GM23338 (cell line): ENCODE measurements at regions not wholly inside any gene's neighbourhood (a gene's known extent, or its start where the extent isn't known, plus 50 kb on each side); places are given as distances from the start of the nearest gene placed in this dataset.

ENCODE experiments used
- ATAC-seq: fragments of 200-7000 bp; cut with Tn5 transposase; 3 replicates; pipeline ENCODE4 v1.9.1; 2020
- DNase-seq: peaks from one replicate; pipeline ENCODE4 v3.0.0-alpha.2; 2015; ENCODE audit warnings: low spot score
- H2AFZ ChIP-seq: fragments of 200-600 bp; sonication (generic); 2 replicates; pipeline ENCODE4 v1.8.0; 2016; ENCODE audit warnings: antibody characterized with exemption, mild to moderate bottlenecking, moderate library complexity
- H3F3A ChIP-seq: fragments of 200-600 bp; sonication (generic); replicated peaks from 2 replicates; pipeline ENCODE4 v1.8.0; 2017; ENCODE audit warnings: antibody characterized with exemption, mixed run types, low read depth
- H3K27ac ChIP-seq: fragments of 200-600 bp; sonication (generic); 2 replicates; pipeline ENCODE4 v1.6.1; 2016; ENCODE audit warnings: low read depth
- H3K27me3 ChIP-seq: fragments of 200-600 bp; sonication (generic); 2 replicates; pipeline ENCODE4 v1.8.0; 2016; ENCODE audit warnings: mild to moderate bottlenecking, mixed run types, moderate library complexity; ENCODE audit not compliant: insufficient read depth
- H3K36me3 ChIP-seq: fragments of 200-600 bp; sonication (generic); 2 replicates; pipeline ENCODE4 v1.8.0; 2016; ENCODE audit warnings: mild to moderate bottlenecking; ENCODE audit not compliant: insufficient read depth
- H3K4me1 ChIP-seq: fragments of 200-600 bp; sonication (generic); 2 replicates; pipeline ENCODE4 v1.8.0; 2016; ENCODE audit warnings: mild to moderate bottlenecking, moderate library complexity; ENCODE audit not compliant: insufficient read depth
- H3K4me2 ChIP-seq: fragments of 200-600 bp; sonication (generic); 2 replicates; pipeline ENCODE4 v1.7.1; 2017; ENCODE audit warnings: mixed run types
- H3K4me3 ChIP-seq: fragments of 200-600 bp; sonication (generic); 2 replicates; pipeline ENCODE4 v1.6.1; 2016; ENCODE audit warnings: mixed run types
- H3K79me2 ChIP-seq: fragments of 200-600 bp; sonication (generic); replicated peaks from 2 replicates; pipeline ENCODE4 v1.8.0; 2017; ENCODE audit warnings: mild to moderate bottlenecking; ENCODE audit not compliant: insufficient read depth
- H3K9me2 ChIP-seq: fragments of 200-600 bp; sonication (generic); 2 replicates; pipeline ENCODE4 v1.8.0; 2017; ENCODE audit not compliant: insufficient read depth
- H4K20me1 ChIP-seq: fragments of 200-600 bp; sonication (generic); replicated peaks from 2 replicates; pipeline ENCODE4 v1.8.0; 2017; ENCODE audit warnings: mild to moderate bottlenecking; ENCODE audit not compliant: insufficient read depth
- H3K27ac Mint-ChIP-seq: 2 replicates; pipeline ENCODE4 v1.8.0; 2020; ENCODE audit warnings: inconsistent platforms, mild to moderate bottlenecking, moderate library complexity, mixed read lengths
- H3K27me3 Mint-ChIP-seq: 3 replicates; pipeline ENCODE4 v1.8.0; 2022; ENCODE audit warnings: low read depth, mild to moderate bottlenecking, moderate library complexity, mixed read lengths, inconsistent platforms; ENCODE audit not compliant: insufficient read depth, poor library complexity
- H3K36me3 Mint-ChIP-seq: 3 replicates; pipeline ENCODE4 v1.8.0; 2021; ENCODE audit warnings: low read depth, mild to moderate bottlenecking, inconsistent platforms, moderate library complexity, mixed read lengths
- H3K4me1 Mint-ChIP-seq: 3 replicates; pipeline ENCODE4 v1.8.0; 2020; ENCODE audit warnings: mild to moderate bottlenecking, inconsistent platforms, mixed read lengths
- H3K4me3 Mint-ChIP-seq: 3 replicates; pipeline ENCODE4 v1.8.0; 2021; ENCODE audit warnings: moderate library complexity, mild to moderate bottlenecking, inconsistent platforms, mixed read lengths
- H3K9me3 Mint-ChIP-seq: 3 replicates; pipeline ENCODE4 v1.8.0; 2020; ENCODE audit warnings: moderate library complexity, mild to moderate bottlenecking, inconsistent platforms, mixed read lengths
- EZH2phosphoT487 ChIP-seq: fragments of 200-600 bp; sonication (generic); IDR thresholded peaks from one replicate; pipeline ENCODE4 v1.8.1; 2018; ENCODE audit warnings: antibody characterized with exemption; ENCODE audit not compliant: unreplicated experiment
- JUNB ChIP-seq: IDR thresholded peaks from one replicate; pipeline ENCODE4 v1.6.1; 2016; ENCODE audit warnings: antibody characterized with exemption; ENCODE audit not compliant: unreplicated experiment
- ZNF331 ChIP-seq: fragments of 250-450 bp; sonication (Bioruptor Pico); IDR thresholded peaks from 2 replicates; pipeline ENCODE4 v1.5.0; 2020; ENCODE audit warnings: low read depth, mild to moderate bottlenecking, moderate library complexity
- TF ChIP-seq, protein P1 (sequence below), 2 experiments: fragments of 200-600 bp in 1 of 2; sonication (generic) in 1 of 2; conservative IDR thresholded peaks; 2 replicates each; pipeline versions ENCODE4 v1.5.1 to v1.6.1; 2016 to 2017; ENCODE audit warnings: antibody characterized with exemption in 2 of 2, low read depth in 2 of 2, mild to moderate bottlenecking in 2 of 2, moderate library complexity in 1 of 2
- TF ChIP-seq, protein P2 (sequence below): fragments of 250-450 bp; sonication (Bioruptor Pico); IDR thresholded peaks from 2 replicates; pipeline ENCODE4 v1.5.0; 2020; ENCODE audit warnings: mild to moderate bottlenecking, moderate library complexity

DNA sequence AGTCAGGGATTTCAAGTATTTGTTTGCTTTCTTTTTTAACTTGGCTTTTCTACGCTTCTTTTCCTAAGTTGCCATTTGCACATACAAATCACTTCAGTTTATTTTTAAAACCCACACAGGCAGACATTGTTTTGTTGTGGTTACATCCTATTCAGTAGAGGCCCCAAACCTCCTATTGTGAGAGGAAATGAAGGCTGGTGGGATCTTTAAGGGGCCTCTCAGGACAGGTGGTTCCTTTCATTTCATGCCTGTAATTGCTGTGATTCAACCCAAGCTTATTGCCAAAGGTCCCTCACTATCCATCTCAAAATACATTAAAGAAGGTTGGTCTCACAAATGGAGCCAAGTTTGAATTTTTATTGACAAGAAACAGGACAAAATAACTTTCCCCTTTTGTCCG is 257.1 kb downstream of the ADAMTS20 start:
- H4K20me1 ChIP-seq, result no peaks in the 10 kb centered on the region
- 0 out of 2 replicates have a peak overlapping the region, but pooled peaks have one; percentile 24 for H3K4me2 ChIP-seq
- H3K36me3 Mint-ChIP-seq, result no peaks in the 10 kb centered on the region
- peaks cover 6% of the 10 kb centered on the region; the same call in 2 of the 3 replicates for H3K4me1 Mint-ChIP-seq
- DNase-seq (no peak), ATAC-seq (no peak)
- H3K4me1 ChIP-seq, result no peaks in the 10 kb centered on the region
- no peak overlapping the region; the same call in 1 of the 2 replicates for H2AFZ ChIP-seq
- no peak overlapping the region for H3K4me3 ChIP-seq
- H3K9me3 Mint-ChIP-seq, result no peaks in the 10 kb centered on the region; the same call in 2 of the 3 replicates
- H3F3A ChIP-seq, result no peaks in the 10 kb centered on the region
- no peaks in the 10 kb centered on the region for H3K79me2 ChIP-seq
- H3K27me3 ChIP-seq, result no peaks in the 10 kb centered on the region
- no peak overlapping the region for H3K27ac ChIP-seq
- H3K27me3 Mint-ChIP-seq, result no peaks in the 10 kb centered on the region
- H3K27ac Mint-ChIP-seq, result no peak overlapping the region
- TF ChIP-seq, protein P1, sequence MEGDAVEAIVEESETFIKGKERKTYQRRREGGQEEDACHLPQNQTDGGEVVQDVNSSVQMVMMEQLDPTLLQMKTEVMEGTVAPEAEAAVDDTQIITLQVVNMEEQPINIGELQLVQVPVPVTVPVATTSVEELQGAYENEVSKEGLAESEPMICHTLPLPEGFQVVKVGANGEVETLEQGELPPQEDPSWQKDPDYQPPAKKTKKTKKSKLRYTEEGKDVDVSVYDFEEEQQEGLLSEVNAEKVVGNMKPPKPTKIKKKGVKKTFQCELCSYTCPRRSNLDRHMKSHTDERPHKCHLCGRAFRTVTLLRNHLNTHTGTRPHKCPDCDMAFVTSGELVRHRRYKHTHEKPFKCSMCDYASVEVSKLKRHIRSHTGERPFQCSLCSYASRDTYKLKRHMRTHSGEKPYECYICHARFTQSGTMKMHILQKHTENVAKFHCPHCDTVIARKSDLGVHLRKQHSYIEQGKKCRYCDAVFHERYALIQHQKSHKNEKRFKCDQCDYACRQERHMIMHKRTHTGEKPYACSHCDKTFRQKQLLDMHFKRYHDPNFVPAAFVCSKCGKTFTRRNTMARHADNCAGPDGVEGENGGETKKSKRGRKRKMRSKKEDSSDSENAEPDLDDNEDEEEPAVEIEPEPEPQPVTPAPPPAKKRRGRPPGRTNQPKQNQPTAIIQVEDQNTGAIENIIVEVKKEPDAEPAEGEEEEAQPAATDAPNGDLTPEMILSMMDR (conservative IDR thresholded peaks at IDR 0.05; ENCODE audit: low read depth in 2 of 2), result no peak
- TF ChIP-seq JUNB (no peak), EZH2phosphoT487 (no peak), ZNF331 (CRISPR knock-in tag) (no peak)
- TF ChIP-seq, protein P2, sequence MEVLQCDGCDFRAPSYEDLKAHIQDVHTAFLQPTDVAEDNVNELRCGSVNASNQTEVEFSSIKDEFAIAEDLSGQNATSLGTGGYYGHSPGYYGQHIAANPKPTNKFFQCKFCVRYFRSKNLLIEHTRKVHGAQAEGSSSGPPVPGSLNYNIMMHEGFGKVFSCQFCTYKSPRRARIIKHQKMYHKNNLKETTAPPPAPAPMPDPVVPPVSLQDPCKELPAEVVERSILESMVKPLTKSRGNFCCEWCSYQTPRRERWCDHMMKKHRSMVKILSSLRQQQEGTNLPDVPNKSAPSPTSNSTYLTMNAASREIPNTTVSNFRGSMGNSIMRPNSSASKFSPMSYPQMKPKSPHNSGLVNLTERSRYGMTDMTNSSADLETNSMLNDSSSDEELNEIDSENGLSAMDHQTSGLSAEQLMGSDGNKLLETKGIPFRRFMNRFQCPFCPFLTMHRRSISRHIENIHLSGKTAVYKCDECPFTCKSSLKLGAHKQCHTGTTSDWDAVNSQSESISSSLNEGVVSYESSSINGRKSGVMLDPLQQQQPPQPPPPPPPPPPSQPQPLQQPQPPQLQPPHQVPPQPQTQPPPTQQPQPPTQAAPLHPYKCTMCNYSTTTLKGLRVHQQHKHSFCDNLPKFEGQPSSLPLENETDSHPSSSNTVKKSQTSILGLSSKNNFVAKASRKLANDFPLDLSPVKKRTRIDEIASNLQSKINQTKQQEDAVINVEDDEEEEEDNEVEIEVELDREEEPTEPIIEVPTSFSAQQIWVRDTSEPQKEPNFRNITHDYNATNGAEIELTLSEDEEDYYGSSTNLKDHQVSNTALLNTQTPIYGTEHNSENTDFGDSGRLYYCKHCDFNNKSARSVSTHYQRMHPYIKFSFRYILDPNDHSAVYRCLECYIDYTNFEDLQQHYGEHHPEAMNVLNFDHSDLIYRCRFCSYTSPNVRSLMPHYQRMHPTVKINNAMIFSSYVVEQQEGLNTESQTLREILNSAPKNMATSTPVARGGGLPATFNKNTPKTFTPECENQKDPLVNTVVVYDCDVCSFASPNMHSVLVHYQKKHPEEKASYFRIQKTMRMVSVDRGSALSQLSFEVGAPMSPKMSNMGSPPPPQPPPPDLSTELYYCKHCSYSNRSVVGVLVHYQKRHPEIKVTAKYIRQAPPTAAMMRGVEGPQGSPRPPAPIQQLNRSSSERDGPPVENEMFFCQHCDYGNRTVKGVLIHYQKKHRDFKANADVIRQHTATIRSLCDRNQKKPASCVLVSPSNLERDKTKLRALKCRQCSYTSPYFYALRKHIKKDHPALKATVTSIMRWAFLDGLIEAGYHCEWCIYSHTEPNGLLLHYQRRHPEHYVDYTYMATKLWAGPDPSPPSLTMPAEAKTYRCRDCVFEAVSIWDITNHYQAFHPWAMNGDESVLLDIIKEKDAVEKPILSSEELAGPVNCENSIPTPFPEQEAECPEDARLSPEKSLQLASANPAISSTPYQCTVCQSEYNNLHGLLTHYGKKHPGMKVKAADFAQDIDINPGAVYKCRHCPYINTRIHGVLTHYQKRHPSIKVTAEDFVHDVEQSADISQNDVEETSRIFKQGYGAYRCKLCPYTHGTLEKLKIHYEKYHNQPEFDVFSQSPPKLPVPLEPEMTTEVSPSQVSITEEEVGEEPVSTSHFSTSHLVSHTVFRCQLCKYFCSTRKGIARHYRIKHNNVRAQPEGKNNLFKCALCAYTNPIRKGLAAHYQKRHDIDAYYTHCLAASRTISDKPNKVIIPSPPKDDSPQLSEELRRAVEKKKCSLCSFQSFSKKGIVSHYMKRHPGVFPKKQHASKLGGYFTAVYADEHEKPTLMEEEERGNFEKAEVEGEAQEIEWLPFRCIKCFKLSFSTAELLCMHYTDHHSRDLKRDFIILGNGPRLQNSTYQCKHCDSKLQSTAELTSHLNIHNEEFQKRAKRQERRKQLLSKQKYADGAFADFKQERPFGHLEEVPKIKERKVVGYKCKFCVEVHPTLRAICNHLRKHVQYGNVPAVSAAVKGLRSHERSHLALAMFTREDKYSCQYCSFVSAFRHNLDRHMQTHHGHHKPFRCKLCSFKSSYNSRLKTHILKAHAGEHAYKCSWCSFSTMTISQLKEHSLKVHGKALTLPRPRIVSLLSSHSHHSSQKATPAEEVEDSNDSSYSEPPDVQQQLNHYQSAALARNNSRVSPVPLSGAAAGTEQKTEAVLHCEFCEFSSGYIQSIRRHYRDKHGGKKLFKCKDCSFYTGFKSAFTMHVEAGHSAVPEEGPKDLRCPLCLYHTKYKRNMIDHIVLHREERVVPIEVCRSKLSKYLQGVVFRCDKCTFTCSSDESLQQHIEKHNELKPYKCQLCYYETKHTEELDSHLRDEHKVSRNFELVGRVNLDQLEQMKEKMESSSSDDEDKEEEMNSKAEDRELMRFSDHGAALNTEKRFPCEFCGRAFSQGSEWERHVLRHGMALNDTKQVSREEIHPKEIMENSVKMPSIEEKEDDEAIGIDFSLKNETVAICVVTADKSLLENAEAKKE, result no peak
- H3K9me2 ChIP-seq, result 0 out of 2 replicates have a peak, but pooled peaks cover 4% of the 10 kb centered on the region
- H3K4me3 Mint-ChIP-seq, result no peak overlapping the region
- no peaks in the 10 kb centered on the region; the same call in 1 of the 2 replicates for H3K36me3 ChIP-seq
